ENCODE measurements at regions not wholly inside any gene's neighbourhood (a gene's known extent, or its start where the extent isn't known, plus 50 kb on each side); places are given as distances from the start of the nearest gene placed in this dataset.
"Not testable (repeated sequence)": the region's sequence is repeated elsewhere in the genome, so short reads cannot be mapped to it uniquely, and the experiment has no call there.

GRCh38 chr21:13846718-13847117 lies 237.1 kb downstream of the POTED start:
- not testable (repeated sequence) for TF ChIP-seq OSR1 (CRISPR knock-in tag; IDR thresholded peaks at IDR 0.05); ESRRG (CRISPR knock-in tag; IDR thresholded peaks at IDR 0.05); CSRNP3 (CRISPR knock-in tag; IDR thresholded peaks at IDR 0.05); ZNF565 (CRISPR knock-in tag; conservative IDR thresholded peaks at IDR 0.05; ENCODE audit: low read depth); BACH2 (CRISPR knock-in tag; IDR thresholded peaks at IDR 0.05; ENCODE audit: borderline replicate concordance); RARB (CRISPR knock-in tag; IDR thresholded peaks at IDR 0.05); TOX (CRISPR knock-in tag; IDR thresholded peaks at IDR 0.05; ENCODE audit: borderline replicate concordance); TSHZ2 (CRISPR knock-in tag; IDR thresholded peaks at IDR 0.05); ZNF8 (CRISPR knock-in tag; IDR thresholded peaks at IDR 0.05); ZFP30 (CRISPR knock-in tag; IDR thresholded peaks at IDR 0.05)
- TF ChIP-seq, protein P1, sequence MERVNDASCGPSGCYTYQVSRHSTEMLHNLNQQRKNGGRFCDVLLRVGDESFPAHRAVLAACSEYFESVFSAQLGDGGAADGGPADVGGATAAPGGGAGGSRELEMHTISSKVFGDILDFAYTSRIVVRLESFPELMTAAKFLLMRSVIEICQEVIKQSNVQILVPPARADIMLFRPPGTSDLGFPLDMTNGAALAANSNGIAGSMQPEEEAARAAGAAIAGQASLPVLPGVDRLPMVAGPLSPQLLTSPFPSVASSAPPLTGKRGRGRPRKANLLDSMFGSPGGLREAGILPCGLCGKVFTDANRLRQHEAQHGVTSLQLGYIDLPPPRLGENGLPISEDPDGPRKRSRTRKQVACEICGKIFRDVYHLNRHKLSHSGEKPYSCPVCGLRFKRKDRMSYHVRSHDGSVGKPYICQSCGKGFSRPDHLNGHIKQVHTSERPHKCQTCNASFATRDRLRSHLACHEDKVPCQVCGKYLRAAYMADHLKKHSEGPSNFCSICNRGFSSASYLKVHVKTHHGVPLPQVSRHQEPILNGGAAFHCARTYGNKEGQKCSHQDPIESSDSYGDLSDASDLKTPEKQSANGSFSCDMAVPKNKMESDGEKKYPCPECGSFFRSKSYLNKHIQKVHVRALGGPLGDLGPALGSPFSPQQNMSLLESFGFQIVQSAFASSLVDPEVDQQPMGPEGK (CRISPR knock-in tag; IDR thresholded peaks at IDR 0.05; ENCODE audit: borderline replicate concordance), result not testable (repeated sequence)
- TF ChIP-seq, protein P2, sequence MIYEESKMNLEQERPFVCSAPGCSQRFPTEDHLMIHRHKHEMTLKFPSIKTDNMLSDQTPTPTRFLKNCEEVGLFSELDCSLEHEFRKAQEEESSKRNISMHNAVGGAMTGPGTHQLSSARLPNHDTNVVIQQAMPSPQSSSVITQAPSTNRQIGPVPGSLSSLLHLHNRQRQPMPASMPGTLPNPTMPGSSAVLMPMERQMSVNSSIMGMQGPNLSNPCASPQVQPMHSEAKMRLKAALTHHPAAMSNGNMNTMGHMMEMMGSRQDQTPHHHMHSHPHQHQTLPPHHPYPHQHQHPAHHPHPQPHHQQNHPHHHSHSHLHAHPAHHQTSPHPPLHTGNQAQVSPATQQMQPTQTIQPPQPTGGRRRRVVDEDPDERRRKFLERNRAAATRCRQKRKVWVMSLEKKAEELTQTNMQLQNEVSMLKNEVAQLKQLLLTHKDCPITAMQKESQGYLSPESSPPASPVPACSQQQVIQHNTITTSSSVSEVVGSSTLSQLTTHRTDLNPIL (CRISPR knock-in tag; IDR thresholded peaks at IDR 0.05; ENCODE audit: low read depth), result not testable (repeated sequence)
